GM08714 (cell line): ENCODE measurements at regions not wholly inside any gene's neighbourhood (a gene's known extent, or its start where the extent isn't known, plus 50 kb on each side); places are given as distances from the start of the nearest gene placed in this dataset.

Source experiments
- H3K4me3 ChIP-seq: fragments of 200-500 bp; sonication (Bioruptor generic); 2 replicates; pipeline ENCODE4 v1.5.1; 2014; ENCODE audit warnings: mild to moderate bottlenecking, low read length, inconsistent platforms
- ZNF274 ChIP-seq: IDR thresholded peaks from 2 replicates; pipeline ENCODE4 v1.6.1; 2012; ENCODE audit warnings: mild to moderate bottlenecking, low read depth, low read length

- no peak for TF ChIP-seq ZNF274
These were observed 264.6 kb upstream of the ZNF608 start for GRCh38 chr5:125011014-125011413.

GRCh38 chr5:125011419-125011818, 265.0 kb upstream of the ZNF608 start:
- H3K4me3 ChIP-seq = no peak overlapping the region; the same call in 1 of the 2 replicates
- no peak for TF ChIP-seq ZNF274

More at GRCh38 chr5:125011014-125011413, 264.6 kb upstream of the ZNF608 start:
- H3K4me3 ChIP-seq = no peak overlapping the region; the same call in 1 of the 2 replicates

GRCh38 chr5:125011947-125012346, 265.5 kb upstream of the ZNF608 start:
- H3K4me3 ChIP-seq = no peak overlapping the region
- no peak for TF ChIP-seq ZNF274

GRCh38 chr5:125012727-125013451, 266.4 kb upstream of the ZNF608 start:
- no peak for TF ChIP-seq ZNF274

GRCh38 chr5:125014202-125014601, 267.8 kb upstream of the ZNF608 start:
- no peak for TF ChIP-seq ZNF274
- no peak overlapping the region for H3K4me3 ChIP-seq

More at GRCh38 chr5:125012727-125013451, 266.4 kb upstream of the ZNF608 start:
- H3K4me3 ChIP-seq = no peak overlapping the region

GRCh38 chr5:125017796-125018195, 271.4 kb upstream of the ZNF608 start:
- no peak overlapping the region for H3K4me3 ChIP-seq
- TF ChIP-seq ZNF274 = no peak

GRCh38 chr5:125023673-125024072, 277.2 kb upstream of the ZNF608 start:
- H3K4me3 ChIP-seq = no peak overlapping the region
- TF ChIP-seq ZNF274 = no peak

- no peak overlapping the region for H3K4me3 ChIP-seq
- TF ChIP-seq ZNF274 = no peak
These were observed 280.7 kb upstream of the ZNF608 start for GRCh38 chr5:125026867-125027731.

- H3K4me3 ChIP-seq = no peak overlapping the region
- TF ChIP-seq ZNF274 = no peak
These were observed 285.8 kb upstream of the ZNF608 start for GRCh38 chr5:125032286-125032685.

- no peak for TF ChIP-seq ZNF274
These were observed 287.2 kb upstream of the ZNF608 start for GRCh38 chr5:125033602-125034001.

GRCh38 chr5:125034331-125034730, 287.9 kb upstream of the ZNF608 start:
- H3K4me3 ChIP-seq = no peak overlapping the region
- TF ChIP-seq ZNF274 = no peak

More at GRCh38 chr5:125033602-125034001, 287.2 kb upstream of the ZNF608 start:
- no peak overlapping the region for H3K4me3 ChIP-seq

GRCh38 chr5:125036494-125036893, 290.1 kb upstream of the ZNF608 start:
- H3K4me3 ChIP-seq = no peak overlapping the region
- no peak for TF ChIP-seq ZNF274

GRCh38 chr5:125037020-125037419, 290.6 kb upstream of the ZNF608 start:
- TF ChIP-seq ZNF274 = no peak

GRCh38 chr5:125037530-125037929, 291.1 kb upstream of the ZNF608 start:
- no peak overlapping the region for H3K4me3 ChIP-seq
- TF ChIP-seq ZNF274 = no peak

More at GRCh38 chr5:125037020-125037419, 290.6 kb upstream of the ZNF608 start:
- no peak overlapping the region for H3K4me3 ChIP-seq

GRCh38 chr5:125038477-125038876, 292.0 kb upstream of the ZNF608 start:
- H3K4me3 ChIP-seq = no peak overlapping the region
- TF ChIP-seq ZNF274 = no peak
